Endothelial cell of umbilical vein (primary cell): ENCODE measurements at regions not wholly inside any gene's neighbourhood (a gene's known extent, or its start where the extent isn't known, plus 50 kb on each side); places are given as distances from the start of the nearest gene placed in this dataset.

Experiments
- BruUV-seq: library from RNA; stranded (reverse); fragments of 400-500 nt; replicated peaks from 2 replicates; lab custom pipeline; 2021; lab: Mats Ljungman, UMichigan
- CTCF ChIA-PET: fragments of 300-600, 350-600 bp; sonication (Branson Sonifier 250); formaldehyde crosslinking; loops from one replicate; lab custom pipeline; 2021; ENCODE audit warnings: antibody characterized with exemption, inconsistent platforms; lab: Charles Lee
- POLR2A ChIA-PET: fragments of 300-600, 350-600 bp; sonication (Branson Sonifier 250); formaldehyde crosslinking; loops from one replicate; lab custom pipeline; 2021; ENCODE audit warnings: antibody characterized with exemption, inconsistent platforms; lab: Charles Lee
- DNase-seq: peaks from one replicate; pipeline ENCODE4 v3.0.0-alpha.2; 2011; ENCODE audit warnings: low read depth, low spot score
- FAIRE-seq: peaks from 2 replicates; lab custom pipeline; 2011; peaks lifted over from hg19 to GRCh38; lab: Jason Lieb, UNC
- H2AFZ ChIP-seq: 2 replicates; pipeline ENCODE4 v1.6.0; 2012; ENCODE audit warnings: low read depth, low read length, control low read depth, inconsistent platforms
- H3K27ac ChIP-seq: 2 replicates; pipeline ENCODE4 v1.5.1; 2011; ENCODE audit warnings: low read depth, mild to moderate bottlenecking, control low read depth, low read length, moderate library complexity; ENCODE audit not compliant: insufficient read depth
- H3K27me3 ChIP-seq, 2 experiments: 2 replicates each; pipeline versions ENCODE4 v1.6.0 to v1.6.1; 2011; ENCODE audit warnings: low read length in 2 of 2, mixed read lengths in 1 of 2; ENCODE audit not compliant: control insufficient read depth in 2 of 2, insufficient read depth in 2 of 2
- H3K36me3 ChIP-seq, 2 experiments: 2 replicates in 1 of 2; 3 replicates in 1 of 2; pipeline ENCODE4 v1.5.1; 2011; ENCODE audit warnings: low read length in 2 of 2, mild to moderate bottlenecking in 1 of 2, moderate library complexity in 1 of 2; ENCODE audit not compliant: control insufficient read depth in 2 of 2, insufficient read depth in 2 of 2; ENCODE audit errors: extremely low read depth in 1 of 2
- H3K4me1 ChIP-seq: 3 replicates; pipeline ENCODE4 v1.5.1; 2011; ENCODE audit warnings: mild to moderate bottlenecking, low read length; ENCODE audit not compliant: control insufficient read depth, insufficient read depth; ENCODE audit errors: extremely low read depth
- H3K4me2 ChIP-seq: 2 replicates; pipeline ENCODE4 v1.6.1; 2011; ENCODE audit warnings: low read length, control low read depth, mixed read lengths; ENCODE audit not compliant: insufficient read depth
- H3K4me3 ChIP-seq, 3 experiments: fragments of 200-600 bp in 1 of 3; sonication (generic), shearing (Covaris generic) in 1 of 3; replicated peaks in 1 of 3; 2 replicates each; pipeline ENCODE4 v1.5.1; 2011 to 2016; ENCODE audit warnings: control low read depth in 3 of 3, low read length in 3 of 3, mild to moderate bottlenecking in 2 of 3, inconsistent platforms in 1 of 3, low read depth in 1 of 3, moderate library complexity in 1 of 3; ENCODE audit not compliant: insufficient read depth in 1 of 3
- H3K79me2 ChIP-seq: 2 replicates; pipeline ENCODE4 v1.6.0; 2012; ENCODE audit warnings: low read length, inconsistent platforms; ENCODE audit not compliant: control insufficient read depth, insufficient read depth
- H3K9ac ChIP-seq: replicated peaks from 2 replicates; pipeline ENCODE3; 2011; ENCODE audit warnings: low read length, control low read depth; ENCODE audit not compliant: insufficient read depth; ENCODE audit errors: extremely low read depth
- H3K9me1 ChIP-seq: replicated peaks from 3 replicates; pipeline ENCODE4 v1.6.0; 2011; ENCODE audit warnings: mild to moderate bottlenecking, low read length; ENCODE audit not compliant: control insufficient read depth, insufficient read depth; ENCODE audit errors: extremely low read depth
- H3K9me3 ChIP-seq: replicated peaks from 2 replicates; pipeline ENCODE4 v1.5.1; 2012; ENCODE audit warnings: low read length, inconsistent platforms; ENCODE audit not compliant: control insufficient read depth, insufficient read depth
- H4K20me1 ChIP-seq: replicated peaks from 2 replicates; pipeline ENCODE3; 2011; ENCODE audit warnings: mild to moderate bottlenecking, low read length; ENCODE audit not compliant: control insufficient read depth, insufficient read depth; ENCODE audit errors: extremely low read depth
- CTCF ChIP-seq, 2 donors: IDR thresholded peaks; 1 replicate in 1 of 2; 2 replicates in 1 of 2; pipeline ENCODE4 v1.5.1; 2011; ENCODE audit warnings: low read length in 2 of 2, mild to moderate bottlenecking in 2 of 2, moderate library complexity in 2 of 2, control low read depth in 1 of 2, inconsistent platforms in 1 of 2, low read depth in 1 of 2; ENCODE audit not compliant: insufficient read depth in 1 of 2; ENCODE audit errors: extremely low read depth in 1 of 2
- EZH2 ChIP-seq: IDR thresholded peaks from 2 replicates; pipeline ENCODE4 v1.6.1; 2012; ENCODE audit warnings: borderline replicate concordance, low read depth, mild to moderate bottlenecking, moderate library complexity, low read length, inconsistent platforms; ENCODE audit not compliant: severe bottlenecking
- FOS ChIP-seq: IDR thresholded peaks from 2 replicates; pipeline ENCODE4 v1.6.1; 2011; ENCODE audit warnings: mild to moderate bottlenecking, low read length, moderate library complexity, borderline replicate concordance; ENCODE audit not compliant: insufficient read depth
- GATA2 ChIP-seq: IDR thresholded peaks from 2 replicates; pipeline ENCODE4 v1.7.0; 2011; ENCODE audit warnings: low read depth, mild to moderate bottlenecking, moderate library complexity, mixed read lengths, low read length; ENCODE audit not compliant: insufficient read length, insufficient read depth
- JUN ChIP-seq: IDR thresholded peaks from 2 replicates; pipeline ENCODE4 v1.6.1; 2011; ENCODE audit warnings: borderline replicate concordance, low read depth; ENCODE audit not compliant: insufficient read length, insufficient read depth
- MYC ChIP-seq: IDR thresholded peaks from one replicate; pipeline ENCODE4 v1.6.1; 2011; ENCODE audit warnings: mild to moderate bottlenecking, low read depth, low read length
- POLR2A ChIP-seq: IDR thresholded peaks from 2 replicates; pipeline ENCODE4 v1.6.1; 2012; ENCODE audit warnings: low read depth, mild to moderate bottlenecking, control low read depth, low read length
- POLR2AphosphoS5 ChIP-seq: IDR thresholded peaks from 2 replicates; pipeline ENCODE4 v1.6.1; 2012; ENCODE audit warnings: low read depth, mild to moderate bottlenecking, control low read depth, low read length, moderate library complexity; ENCODE audit not compliant: insufficient read depth
- dilution Hi-C: fragments of 300-500 bp; cut with MboI; formaldehyde crosslinking; loops from one replicate; pipeline ENCODE4 v1.15.0; 2019; ENCODE audit warnings: low sequenced_read_pairs; ENCODE audit not compliant: extremely low pct_ligation_motif_present
- intact Hi-C: fragments of 100-400 bp; cut with micrococcal nuclease; formaldehyde crosslinking; loops from one replicate; pipeline ENCODE4 v1.10.0; 2022
- TF ChIP-seq, protein P1 (sequence below): IDR thresholded peaks from 2 replicates; pipeline ENCODE4 v1.6.1; 2011; ENCODE audit not compliant: insufficient read depth, insufficient read length

DNA sequence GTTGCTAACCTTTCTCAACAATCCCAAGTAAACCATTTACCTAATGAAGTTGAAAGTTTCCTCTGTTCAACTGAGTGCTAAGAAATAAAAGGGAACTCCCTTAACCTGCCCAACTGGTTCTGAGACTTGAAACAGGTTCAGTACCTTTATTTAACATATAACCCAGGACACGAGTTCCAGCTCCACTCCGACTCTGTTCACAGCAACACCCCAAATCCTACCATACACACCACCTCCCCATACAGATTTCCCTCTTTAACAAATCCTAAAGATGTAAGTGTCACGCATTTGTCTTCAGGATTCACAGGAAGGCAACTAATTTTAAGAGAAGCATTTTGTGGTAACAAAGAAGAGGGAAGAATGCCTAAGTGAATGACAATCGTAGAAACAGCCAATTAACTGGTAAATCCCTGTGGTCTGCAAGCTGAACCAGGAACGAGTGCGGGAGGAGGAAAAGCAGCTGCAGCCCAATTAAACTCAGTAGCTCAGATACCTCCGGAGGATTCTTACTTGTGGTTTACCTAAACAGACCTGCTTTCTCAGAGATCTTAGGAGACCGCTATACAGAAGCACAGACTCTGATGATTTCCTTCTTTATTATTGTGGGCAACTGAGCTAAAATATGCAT lies 134.5 kb upstream of the MAGI3 start:
- no peaks in the 10 kb centered on the region for H3K9me1 ChIP-seq
- no peak overlapping the region for H3K4me3 ChIP-seq
- ChIA-PET POLR2A (no interaction called here), CTCF (interaction anchor here (0.6 kb wide), 1 partner anchor 628 kb away, joined by 3 read pairs; no protein-coding TSS in a partner anchor)
- no peaks in the 10 kb centered on the region for H3K4me1 ChIP-seq
- DNase-seq (no peak), FAIRE-seq (no peak)
- peaks cover 10 to 21% of the 10 kb centered on the region in 2 experiments for H3K27me3 ChIP-seq
- no peak for TF ChIP-seq JUN
- TF ChIP-seq MYC: no peak
- no peak for TF ChIP-seq GATA2
- no peak for TF ChIP-seq POLR2A
- no peak for TF ChIP-seq CTCF (IDR thresholded peaks at IDR 0.05; ENCODE audit: extremely low read depth in 1 of 2, insufficient read depth in 1 of 2, low read depth in 1 of 2, low read length in 2 of 2)
- no peak for TF ChIP-seq POLR2AphosphoS5
- TF ChIP-seq, protein P1, sequence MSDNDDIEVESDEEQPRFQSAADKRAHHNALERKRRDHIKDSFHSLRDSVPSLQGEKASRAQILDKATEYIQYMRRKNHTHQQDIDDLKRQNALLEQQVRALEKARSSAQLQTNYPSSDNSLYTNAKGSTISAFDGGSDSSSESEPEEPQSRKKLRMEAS: no peak
- no peak for TF ChIP-seq EZH2
- no peak for TF ChIP-seq FOS
- H4K20me1 ChIP-seq: no peaks in the 10 kb centered on the region
- no peak overlapping the region for H3K4me2 ChIP-seq
- dilution Hi-C loops (no loop called here), intact Hi-C loops (no loop called here)
- H3K36me3 ChIP-seq: no peaks in the 10 kb centered on the region
- H2AFZ ChIP-seq: no peak overlapping the region
- H3K9me3 ChIP-seq: no peaks in the 10 kb centered on the region
- H3K9ac ChIP-seq: no peak overlapping the region
- no peaks in the 10 kb centered on the region for H3K79me2 ChIP-seq
- H3K27ac ChIP-seq: no peak overlapping the region
- no TSS peak for BruUV-seq
